ENCODE measurements at regions not wholly inside any gene's neighbourhood (a gene's known extent, or its start where the extent isn't known, plus 50 kb on each side); places are given as distances from the start of the nearest gene placed in this dataset.

- Histone ChIP-seq H3K4me3 (IDR thresholded peaks at IDR 0.05; ENCODE audit: insufficient read depth, low read depth, low read length) (no peak overlapping the region), H3K27ac (no peak overlapping the region), H4K20me1 (ENCODE audit: insufficient read depth) (no peaks in the 10 kb centered on the region), H3K9ac (no peak overlapping the region), H3K4me1 (ENCODE audit: low read depth, poor library complexity, severe bottlenecking) (no peaks in the 10 kb centered on the region), H2AFZ (ENCODE audit: low read depth) (no peak overlapping the region), H3K36me3 (ENCODE audit: insufficient read depth) (no peaks in the 10 kb centered on the region), H3K4me2 (no peak overlapping the region), H3K27me3 (ENCODE audit: insufficient read depth, low read depth) (no peaks in the 10 kb centered on the region), H3K79me2 (ENCODE audit: insufficient read depth, low read depth) (no peaks in the 10 kb centered on the region)
- no peak for TF ChIP-seq CTCF (conservative IDR thresholded peaks at IDR 0.05; ENCODE audit: low read depth, low read length)
Measured at GRCh38 chr3:17836919-17837318, 94.5 kb upstream of the TBC1D5 start.

GRCh38 chr3:17836092-17836491, 93.7 kb upstream of the TBC1D5 start:
- Histone ChIP-seq H3K27me3 (ENCODE audit: insufficient read depth, low read depth) (no peaks in the 10 kb centered on the region), H3K9ac (no peak overlapping the region), H3K4me3 (IDR thresholded peaks at IDR 0.05; ENCODE audit: insufficient read depth, low read depth, low read length) (no peak overlapping the region), H4K20me1 (ENCODE audit: insufficient read depth) (no peaks in the 10 kb centered on the region), H3K4me1 (ENCODE audit: low read depth, poor library complexity, severe bottlenecking) (no peaks in the 10 kb centered on the region), H3K36me3 (ENCODE audit: insufficient read depth) (no peaks in the 10 kb centered on the region), H3K79me2 (ENCODE audit: insufficient read depth, low read depth) (no peaks in the 10 kb centered on the region), H2AFZ (ENCODE audit: low read depth) (no peak overlapping the region), H3K4me2 (no peak overlapping the region), H3K27ac (no peak overlapping the region)
- TF ChIP-seq CTCF (conservative IDR thresholded peaks at IDR 0.05; ENCODE audit: low read depth, low read length), result no peak

GRCh38 chr3:17833786-17834559, 91.5 kb upstream of the TBC1D5 start:
- no peak for TF ChIP-seq CTCF (conservative IDR thresholded peaks at IDR 0.05; ENCODE audit: low read depth, low read length)
- no peaks in the 10 kb centered on the region for H3K27me3 ChIP-seq (ENCODE audit: insufficient read depth, low read depth)
- H3K79me2 ChIP-seq (ENCODE audit: insufficient read depth, low read depth), result no peaks in the 10 kb centered on the region
- H3K9ac ChIP-seq, result no peak overlapping the region
- H4K20me1 ChIP-seq (ENCODE audit: insufficient read depth), result no peaks in the 10 kb centered on the region
- H3K4me1 ChIP-seq (ENCODE audit: low read depth, poor library complexity, severe bottlenecking), result no peaks in the 10 kb centered on the region
- H3K4me3 ChIP-seq (IDR thresholded peaks at IDR 0.05; ENCODE audit: insufficient read depth, low read depth, low read length), result no peak overlapping the region
- no peaks in the 10 kb centered on the region for H3K36me3 ChIP-seq (ENCODE audit: insufficient read depth)
- no peak overlapping the region for H3K27ac ChIP-seq
- H2AFZ ChIP-seq (ENCODE audit: low read depth), result no peak overlapping the region
- H3K4me2 ChIP-seq, result no peak overlapping the region

- Histone ChIP-seq H3K79me2 (ENCODE audit: insufficient read depth, low read depth) (no peaks in the 10 kb centered on the region), H3K4me2 (no peak overlapping the region), H2AFZ (ENCODE audit: low read depth) (no peak overlapping the region), H3K4me3 (IDR thresholded peaks at IDR 0.05; ENCODE audit: insufficient read depth, low read depth, low read length) (no peak overlapping the region), H3K9ac (no peak overlapping the region), H3K27me3 (ENCODE audit: insufficient read depth, low read depth) (no peaks in the 10 kb centered on the region), H3K36me3 (ENCODE audit: insufficient read depth) (no peaks in the 10 kb centered on the region), H3K4me1 (ENCODE audit: low read depth, poor library complexity, severe bottlenecking) (no peaks in the 10 kb centered on the region), H4K20me1 (ENCODE audit: insufficient read depth) (no peaks in the 10 kb centered on the region), H3K27ac (no peak overlapping the region)
- no peak for TF ChIP-seq CTCF (conservative IDR thresholded peaks at IDR 0.05; ENCODE audit: low read depth, low read length)
Measured at GRCh38 chr3:17832016-17832415, 89.6 kb upstream of the TBC1D5 start.
